ENCODE measurements at regions not wholly inside any gene's neighbourhood (a gene's known extent, or its start where the extent isn't known, plus 50 kb on each side); places are given as distances from the start of the nearest gene placed in this dataset.

GRCh38 chr1:29864431-29865022 is 628.2 kb downstream of the PTPRU start:
- DNase-seq (ENCODE audit: low spot score): no peak

GRCh38 chr1:29861922-29862321 is 625.6 kb downstream of the PTPRU start:
- DNase-seq (ENCODE audit: low spot score): no peak

GRCh38 chr1:29861446-29861845 is 625.1 kb downstream of the PTPRU start:
- DNase-seq (ENCODE audit: low spot score): no peak

GRCh38 chr1:29860681-29861080 is 624.4 kb downstream of the PTPRU start:
- no peak for DNase-seq (ENCODE audit: low spot score)

GRCh38 chr1:29860056-29860455 is 623.7 kb downstream of the PTPRU start:
- no peak for DNase-seq (ENCODE audit: low spot score)

GRCh38 chr1:29859126-29859525 is 622.8 kb downstream of the PTPRU start:
- no peak for DNase-seq (ENCODE audit: low spot score)

GRCh38 chr1:29858646-29859045 is 622.3 kb downstream of the PTPRU start:
- DNase-seq (ENCODE audit: low spot score): no peak

- DNase-seq (ENCODE audit: low spot score): no peak
These were observed 620.2 kb downstream of the PTPRU start for GRCh38 chr1:29856340-29857114.

GRCh38 chr1:29855561-29856160 is 619.3 kb downstream of the PTPRU start:
- no peak for DNase-seq (ENCODE audit: low spot score)

- no peak for DNase-seq (ENCODE audit: low spot score)
These were observed 618.5 kb downstream of the PTPRU start for GRCh38 chr1:29854700-29855276.

- no peak for DNase-seq (ENCODE audit: low spot score)
These were observed 617.5 kb downstream of the PTPRU start for GRCh38 chr1:29853716-29854330.

- no peak for DNase-seq (ENCODE audit: low spot score)
These were observed 615.9 kb downstream of the PTPRU start for GRCh38 chr1:29852248-29852647.

GRCh38 chr1:29851691-29852090 is 615.4 kb downstream of the PTPRU start:
- DNase-seq (ENCODE audit: low spot score): peak; percentile 75

GRCh38 chr1:29849991-29850757 is 613.9 kb downstream of the PTPRU start:
- DNase-seq (ENCODE audit: low spot score): peak; percentile 2

GRCh38 chr1:29849038-29849750 is 612.9 kb downstream of the PTPRU start:
- peak; percentile 39 for DNase-seq (ENCODE audit: low spot score)

- DNase-seq (ENCODE audit: low spot score): no peak
These were observed 609.6 kb downstream of the PTPRU start for GRCh38 chr1:29845910-29846309.

GRCh38 chr1:29842130-29842529 is 605.8 kb downstream of the PTPRU start:
- DNase-seq (ENCODE audit: low spot score): no peak

GRCh38 chr1:29839726-29840125 is 603.4 kb downstream of the PTPRU start:
- DNase-seq (ENCODE audit: low spot score): no peak

- no peak for DNase-seq (ENCODE audit: low spot score)
These were observed 602.5 kb downstream of the PTPRU start for GRCh38 chr1:29838738-29839320.

Data from SW480 (cell line).